HL-60 (cell line): ENCODE measurements at regions not wholly inside any gene's neighbourhood (a gene's known extent, or its start where the extent isn't known, plus 50 kb on each side); places are given as distances from the start of the nearest gene placed in this dataset.

ENCODE experiments used
- DNase-seq, 2 experiments: peaks; one replicate each; pipeline ENCODE4 v3.0.0-alpha.2; 2010 to 2020; ENCODE audit warnings: low read depth in 1 of 2, low spot score in 1 of 2
- H3K27ac ChIP-seq: fragments of 250-450 bp; sonication (Bioruptor Pico); replicated peaks from 2 replicates; pipeline ENCODE4 v1.5.1; 2020; ENCODE audit warnings: mild to moderate bottlenecking, moderate library complexity
- H3K27me3 ChIP-seq: fragments of 250-450 bp; sonication (Bioruptor Pico); 2 replicates; pipeline ENCODE4 v1.5.1; 2021; ENCODE audit warnings: mild to moderate bottlenecking, moderate library complexity; ENCODE audit not compliant: insufficient read depth, poor library complexity, severe bottlenecking
- H3K4me3 ChIP-seq: replicated peaks from 2 replicates; pipeline ENCODE4 v1.5.1; 2011; ENCODE audit warnings: mild to moderate bottlenecking, control low read depth, low read length; ENCODE audit not compliant: insufficient read depth
- GABPA ChIP-seq: IDR thresholded peaks from 2 replicates; pipeline ENCODE4 v1.6.1; 2012; ENCODE audit warnings: low read depth
- POLR2AphosphoS5 ChIP-seq: IDR thresholded peaks from 2 replicates; pipeline ENCODE4 v1.6.1; 2012; ENCODE audit warnings: low read depth
- REST ChIP-seq: IDR thresholded peaks from 2 replicates; pipeline ENCODE4 v1.6.1; 2012; ENCODE audit warnings: low read depth; ENCODE audit not compliant: insufficient replicate concordance
- SPI1 ChIP-seq: IDR thresholded peaks from 2 replicates; pipeline ENCODE4 v1.6.1; 2012; ENCODE audit warnings: low read depth, mild to moderate bottlenecking, borderline replicate concordance
- TF ChIP-seq, protein P1 (sequence below): IDR thresholded peaks from one replicate; pipeline ENCODE4 v1.5.1; 2011; ENCODE audit warnings: low read length, control low read depth, inconsistent platforms; ENCODE audit not compliant: insufficient read depth

- no peaks in the 10 kb centered on the region for H3K27me3 ChIP-seq
- H3K4me3 ChIP-seq, result no peak overlapping the region
- TF ChIP-seq SPI1 (no peak), POLR2AphosphoS5 (no peak), GABPA (no peak), REST (no peak)
- TF ChIP-seq, protein P1, sequence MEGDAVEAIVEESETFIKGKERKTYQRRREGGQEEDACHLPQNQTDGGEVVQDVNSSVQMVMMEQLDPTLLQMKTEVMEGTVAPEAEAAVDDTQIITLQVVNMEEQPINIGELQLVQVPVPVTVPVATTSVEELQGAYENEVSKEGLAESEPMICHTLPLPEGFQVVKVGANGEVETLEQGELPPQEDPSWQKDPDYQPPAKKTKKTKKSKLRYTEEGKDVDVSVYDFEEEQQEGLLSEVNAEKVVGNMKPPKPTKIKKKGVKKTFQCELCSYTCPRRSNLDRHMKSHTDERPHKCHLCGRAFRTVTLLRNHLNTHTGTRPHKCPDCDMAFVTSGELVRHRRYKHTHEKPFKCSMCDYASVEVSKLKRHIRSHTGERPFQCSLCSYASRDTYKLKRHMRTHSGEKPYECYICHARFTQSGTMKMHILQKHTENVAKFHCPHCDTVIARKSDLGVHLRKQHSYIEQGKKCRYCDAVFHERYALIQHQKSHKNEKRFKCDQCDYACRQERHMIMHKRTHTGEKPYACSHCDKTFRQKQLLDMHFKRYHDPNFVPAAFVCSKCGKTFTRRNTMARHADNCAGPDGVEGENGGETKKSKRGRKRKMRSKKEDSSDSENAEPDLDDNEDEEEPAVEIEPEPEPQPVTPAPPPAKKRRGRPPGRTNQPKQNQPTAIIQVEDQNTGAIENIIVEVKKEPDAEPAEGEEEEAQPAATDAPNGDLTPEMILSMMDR, result no peak
- H3K27ac ChIP-seq, result no peak overlapping the region
- no peak for DNase-seq
Observed at GRCh38 chr6:66355471-66355870, 648.4 kb upstream of the EYS start.

- no peak for TF ChIP-seq GABPA
- TF ChIP-seq POLR2AphosphoS5, result no peak
- no peak for TF ChIP-seq SPI1
- TF ChIP-seq, protein P1, result no peak
- no peak for TF ChIP-seq REST
- no peak for DNase-seq
- Histone ChIP-seq H3K4me3 (no peak overlapping the region), H3K27me3 (no peaks in the 10 kb centered on the region), H3K27ac (no peak overlapping the region)
Observed at GRCh38 chr6:66344796-66345195, 637.8 kb upstream of the EYS start.

DNA sequence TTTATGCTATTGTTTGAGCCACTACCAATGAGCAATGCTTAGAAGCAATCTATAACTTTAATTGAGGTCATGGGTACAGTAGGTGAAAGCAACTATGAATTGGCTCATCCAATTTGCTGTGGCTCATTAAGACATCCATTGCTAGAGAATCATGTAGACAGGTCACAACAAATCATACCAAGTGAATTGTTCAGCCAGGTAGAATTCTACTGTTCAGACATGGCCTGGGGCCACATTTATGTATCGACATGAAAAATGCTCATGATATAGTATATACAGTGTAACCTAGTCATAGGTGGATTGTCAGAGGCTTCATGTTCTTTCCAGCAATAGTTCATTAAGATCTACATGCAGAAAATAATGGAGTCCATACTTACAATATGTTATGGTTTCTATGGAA, 633.7 kb upstream of the EYS start:
- Histone ChIP-seq H3K4me3 (no peak overlapping the region), H3K27ac (no peak overlapping the region), H3K27me3 (no peaks in the 10 kb centered on the region)
- TF ChIP-seq, protein P1, result no peak
- TF ChIP-seq REST, result no peak
- TF ChIP-seq POLR2AphosphoS5, result no peak
- TF ChIP-seq GABPA, result no peak
- no peak for TF ChIP-seq SPI1
- no peak for DNase-seq
